Activated B cell treated with CpG ODN at 0.5 μM for 24 hours (primary cell): ENCODE measurements at regions not wholly inside any gene's neighbourhood (a gene's known extent, or its start where the extent isn't known, plus 50 kb on each side); places are given as distances from the start of the nearest gene placed in this dataset.

Experiments used
- ATAC-seq: fragments of 200-7000 bp; cut with Tn5 transposase; one replicate; pipeline ENCODE4 v1.10.0; 2021; ENCODE audit warnings: low read depth, mild to moderate bottlenecking, moderate library complexity
- CTCF ChIA-PET: fragments of 350-600 bp; sonication (Branson Sonifier 250); formaldehyde crosslinking; loops from one replicate; lab custom pipeline; 2021; ENCODE audit warnings: antibody characterized with exemption; lab: Charles Lee
- POLR2A ChIA-PET: fragments of 350-600 bp; sonication (Branson Sonifier 250); formaldehyde crosslinking; loops from one replicate; lab custom pipeline; 2021; ENCODE audit warnings: antibody characterized with exemption; lab: Charles Lee
- DNase-seq: peaks from one replicate; pipeline ENCODE4 v3.0.0; 2022
- H3K27ac Mint-ChIP-seq: one replicate; pipeline ENCODE4 v1.8.0; 2020; ENCODE audit warnings: mixed read lengths
- H3K27me3 Mint-ChIP-seq: one replicate; pipeline ENCODE4 v1.8.0; 2021; ENCODE audit warnings: mixed read lengths
- H3K36me3 Mint-ChIP-seq: one replicate; pipeline ENCODE4 v1.8.0; 2021; ENCODE audit warnings: low read depth, mixed read lengths
- H3K4me1 Mint-ChIP-seq: one replicate; pipeline ENCODE4 v1.8.0; 2021; ENCODE audit warnings: mixed read lengths
- H3K4me3 Mint-ChIP-seq: one replicate; pipeline ENCODE4 v1.8.0; 2020; ENCODE audit warnings: mild to moderate bottlenecking, mixed read lengths
- H3K9me3 Mint-ChIP-seq: one replicate; pipeline ENCODE4 v1.8.0; 2020; ENCODE audit warnings: mixed read lengths
- intact Hi-C: fragments of 100-400 bp; cut with micrococcal nuclease; formaldehyde crosslinking; loops from one replicate; pipeline ENCODE4 v1.15.1; 2024
- TF ChIP-seq, protein P1 (sequence below): fragments of 200-600 bp; IDR thresholded peaks from one replicate; pipeline ENCODE4 v1.8.0; 2022; ENCODE audit warnings: antibody characterized with exemption, mild to moderate bottlenecking

DNA sequence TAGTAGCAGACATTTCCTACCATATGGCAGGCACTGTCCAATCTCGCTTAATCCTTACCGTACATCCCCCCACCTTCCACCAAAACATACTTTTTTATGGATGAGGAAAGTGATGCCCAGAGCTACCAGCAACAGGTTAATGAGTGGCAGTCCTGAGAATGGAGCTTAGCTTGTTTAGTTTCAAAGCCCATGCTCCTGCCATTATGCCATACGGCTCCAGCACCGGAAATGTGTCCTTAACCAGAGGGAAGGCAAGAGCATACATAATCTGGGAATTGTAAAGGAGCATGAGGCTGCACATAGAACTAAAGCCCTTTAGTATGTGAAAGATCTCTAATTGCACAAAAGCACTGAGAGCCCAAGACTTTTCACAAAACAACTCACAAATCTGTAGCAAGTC lies 155.9 kb upstream of the PHYHIPL start:
- intact Hi-C loops, result no loop called here
- no peaks in the 10 kb centered on the region for H3K9me3 Mint-ChIP-seq
- H3K27ac Mint-ChIP-seq, result no peak overlapping the region
- DNase-seq, result no peak
- TF ChIP-seq, protein P1, sequence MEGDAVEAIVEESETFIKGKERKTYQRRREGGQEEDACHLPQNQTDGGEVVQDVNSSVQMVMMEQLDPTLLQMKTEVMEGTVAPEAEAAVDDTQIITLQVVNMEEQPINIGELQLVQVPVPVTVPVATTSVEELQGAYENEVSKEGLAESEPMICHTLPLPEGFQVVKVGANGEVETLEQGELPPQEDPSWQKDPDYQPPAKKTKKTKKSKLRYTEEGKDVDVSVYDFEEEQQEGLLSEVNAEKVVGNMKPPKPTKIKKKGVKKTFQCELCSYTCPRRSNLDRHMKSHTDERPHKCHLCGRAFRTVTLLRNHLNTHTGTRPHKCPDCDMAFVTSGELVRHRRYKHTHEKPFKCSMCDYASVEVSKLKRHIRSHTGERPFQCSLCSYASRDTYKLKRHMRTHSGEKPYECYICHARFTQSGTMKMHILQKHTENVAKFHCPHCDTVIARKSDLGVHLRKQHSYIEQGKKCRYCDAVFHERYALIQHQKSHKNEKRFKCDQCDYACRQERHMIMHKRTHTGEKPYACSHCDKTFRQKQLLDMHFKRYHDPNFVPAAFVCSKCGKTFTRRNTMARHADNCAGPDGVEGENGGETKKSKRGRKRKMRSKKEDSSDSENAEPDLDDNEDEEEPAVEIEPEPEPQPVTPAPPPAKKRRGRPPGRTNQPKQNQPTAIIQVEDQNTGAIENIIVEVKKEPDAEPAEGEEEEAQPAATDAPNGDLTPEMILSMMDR, result no peak
- H3K36me3 Mint-ChIP-seq, result no peaks in the 10 kb centered on the region
- no peaks in the 10 kb centered on the region for H3K4me1 Mint-ChIP-seq
- no peaks in the 10 kb centered on the region for H3K27me3 Mint-ChIP-seq
- H3K4me3 Mint-ChIP-seq, result no peak overlapping the region
- ChIA-PET POLR2A (no interaction called here), CTCF (no interaction called here)
- no peak for ATAC-seq

DNA sequence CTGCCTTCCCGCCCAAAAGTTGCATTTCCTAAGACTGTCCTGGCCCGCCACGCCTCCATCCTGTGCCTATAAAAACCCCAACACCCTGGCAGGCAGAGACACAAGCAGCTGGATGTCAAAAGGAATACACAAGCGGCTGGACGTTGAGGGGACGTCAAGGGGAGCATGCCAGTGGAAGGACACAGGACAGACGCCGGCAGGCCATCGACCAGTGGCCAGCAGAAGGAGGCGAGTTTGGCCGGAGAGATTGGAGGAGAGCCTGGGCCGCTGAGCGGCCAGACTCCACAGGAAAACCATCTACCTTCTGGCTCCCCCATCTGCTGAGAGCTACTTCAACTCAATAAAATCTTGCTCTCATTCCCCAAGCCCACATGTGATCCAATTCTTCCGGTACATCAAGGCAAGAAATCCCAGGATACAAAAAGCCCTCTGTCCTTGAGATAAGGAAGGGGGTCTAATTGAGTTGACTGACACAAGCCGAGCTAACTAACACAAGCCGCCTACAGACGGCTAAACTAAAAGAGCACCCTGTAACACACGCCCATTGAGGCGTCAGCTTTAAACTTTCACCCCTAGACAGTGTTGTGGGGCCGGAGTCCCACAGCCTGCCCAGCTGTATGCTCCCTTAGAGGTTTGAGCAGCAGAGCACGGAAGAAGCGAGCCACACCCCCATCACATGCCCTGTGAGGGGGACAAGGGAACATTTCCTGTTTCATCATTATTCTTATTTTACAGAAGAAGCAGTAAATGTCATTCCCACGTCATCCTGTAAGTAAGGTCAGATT lies 150.3 kb upstream of the PHYHIPL start:
- H3K36me3 Mint-ChIP-seq, result no peaks in the 10 kb centered on the region
- H3K27ac Mint-ChIP-seq, result no peak overlapping the region
- H3K27me3 Mint-ChIP-seq, result no peaks in the 10 kb centered on the region
- DNase-seq (no peak), ATAC-seq (no peak)
- CTCF ChIA-PET, result no interaction called here
- POLR2A ChIA-PET, result no interaction called here
- H3K9me3 Mint-ChIP-seq, result peaks cover 5% of the 10 kb centered on the region
- intact Hi-C loops, result no loop called here
- H3K4me1 Mint-ChIP-seq, result no peaks in the 10 kb centered on the region
- H3K4me3 Mint-ChIP-seq, result no peak overlapping the region
- TF ChIP-seq, protein P1, result no peak

DNA sequence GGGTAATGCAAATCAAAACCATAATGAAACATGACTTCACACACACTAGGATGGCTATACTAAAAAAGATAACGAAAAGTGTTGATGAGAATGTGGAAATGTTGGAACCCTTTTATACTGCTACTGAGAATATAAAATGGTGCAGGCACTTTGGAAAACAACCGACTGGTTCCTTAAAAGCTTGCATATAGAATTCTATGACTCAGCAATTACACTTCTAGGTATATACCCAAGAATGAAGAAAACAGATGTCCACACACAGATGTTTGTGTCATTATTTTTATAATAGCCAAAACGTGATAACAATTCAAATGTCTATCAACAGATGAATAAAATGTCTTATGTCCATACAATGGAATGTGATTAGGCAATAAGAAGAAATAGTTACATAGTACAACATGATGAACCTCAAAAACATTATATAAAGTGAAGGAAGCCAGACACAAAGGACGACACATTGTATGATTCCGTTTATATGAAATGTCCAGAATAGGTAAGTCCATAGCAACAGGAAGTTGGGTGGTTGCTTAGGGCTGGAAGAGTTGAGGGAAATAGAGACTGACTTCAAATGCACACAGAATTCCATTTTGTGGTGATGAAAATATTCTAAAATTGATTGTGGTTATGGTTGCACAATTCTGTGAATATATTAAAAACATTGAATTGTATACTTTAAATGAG lies 148.3 kb upstream of the PHYHIPL start:
- no peaks in the 10 kb centered on the region for H3K4me1 Mint-ChIP-seq
- ChIA-PET CTCF (no interaction called here), POLR2A (no interaction called here)
- H3K27me3 Mint-ChIP-seq, result no peaks in the 10 kb centered on the region
- H3K9me3 Mint-ChIP-seq, result peaks cover 5% of the 10 kb centered on the region
- no peak overlapping the region for H3K27ac Mint-ChIP-seq
- intact Hi-C loops, result no loop called here
- DNase-seq, result no peak
- H3K36me3 Mint-ChIP-seq, result no peaks in the 10 kb centered on the region
- TF ChIP-seq, protein P1, result no peak
- ATAC-seq, result no peak
- H3K4me3 Mint-ChIP-seq, result no peak overlapping the region

DNA sequence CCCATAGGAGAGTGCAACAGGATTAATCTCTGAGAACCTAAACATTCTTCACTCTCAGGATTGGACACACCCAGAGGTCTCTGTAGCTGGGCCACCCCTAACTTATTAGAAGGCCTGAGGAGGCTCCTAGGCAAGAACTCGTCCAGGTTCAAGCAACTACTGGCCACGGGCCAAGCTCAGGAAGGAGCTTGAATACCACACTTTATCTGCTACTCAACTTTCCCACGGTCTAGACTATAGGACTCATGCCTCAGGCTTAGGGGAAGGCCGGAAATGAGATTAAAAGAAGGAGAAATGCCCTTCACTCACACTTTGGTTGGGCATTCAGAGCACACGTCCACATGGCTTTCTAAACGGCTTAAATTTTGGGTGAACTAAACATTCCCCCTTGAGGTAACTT lies 142.8 kb upstream of the PHYHIPL start:
- Mint-ChIP-seq H3K27me3 (no peaks in the 10 kb centered on the region), H3K9me3 (peaks cover 3% of the 10 kb centered on the region), H3K27ac (no peak overlapping the region), H3K4me3 (no peak overlapping the region), H3K36me3 (no peaks in the 10 kb centered on the region), H3K4me1 (no peaks in the 10 kb centered on the region)
- TF ChIP-seq, protein P1, result no peak
- ATAC-seq (no peak), DNase-seq (no peak)
- ChIA-PET CTCF (no interaction called here), POLR2A (no interaction called here)
- intact Hi-C loops, result no loop called here

DNA sequence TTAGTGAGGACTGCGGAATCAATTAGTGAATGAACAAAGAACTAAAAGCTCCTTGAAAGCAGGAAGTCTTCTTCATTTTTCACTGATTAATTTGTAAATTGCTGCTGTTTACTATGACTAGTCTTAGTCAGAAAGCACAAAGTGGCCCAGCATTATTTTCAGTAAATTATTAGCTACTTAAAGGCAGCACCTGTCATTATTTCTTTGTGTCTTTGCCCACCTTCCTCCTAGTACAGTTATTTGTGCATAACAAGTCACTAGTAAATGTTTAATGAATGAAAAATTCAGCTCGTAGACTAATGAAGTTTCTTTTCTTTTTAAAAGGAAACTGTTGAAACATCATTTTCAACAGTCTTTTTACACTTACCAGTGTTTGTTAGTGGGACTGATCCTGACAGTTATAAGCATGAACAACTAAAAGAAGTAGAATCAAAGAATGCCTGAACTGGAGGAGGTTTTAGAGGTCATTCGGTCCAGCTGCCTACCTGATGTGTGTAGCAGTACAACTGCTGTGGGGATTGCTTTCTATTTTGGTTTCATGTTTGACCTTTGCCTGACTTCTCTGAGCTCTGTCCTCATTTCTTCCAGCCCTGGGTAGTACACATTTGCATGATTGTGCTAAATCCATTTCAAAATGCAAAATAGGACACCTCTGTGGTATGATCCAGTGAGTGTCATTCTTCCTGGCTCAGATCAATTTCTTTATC lies 140.0 kb upstream of the PHYHIPL start:
- H3K36me3 Mint-ChIP-seq, result no peaks in the 10 kb centered on the region
- no peak overlapping the region for H3K4me3 Mint-ChIP-seq
- TF ChIP-seq, protein P1, result no peak
- no peak for ATAC-seq
- no peak overlapping the region for H3K27ac Mint-ChIP-seq
- intact Hi-C loops, result no loop called here
- H3K9me3 Mint-ChIP-seq, result no peaks in the 10 kb centered on the region
- ChIA-PET POLR2A (no interaction called here), CTCF (no interaction called here)
- H3K4me1 Mint-ChIP-seq, result no peaks in the 10 kb centered on the region
- no peak for DNase-seq
- H3K27me3 Mint-ChIP-seq, result no peaks in the 10 kb centered on the region
